Stimulated activated CD8-positive, alpha-beta memory T cell treated with anti-CD3 and anti-CD28 coated beads, Interleukin-15, amount 100 ng/mL, for 48 hours (primary cell): ENCODE measurements at regions not wholly inside any gene's neighbourhood (a gene's known extent, or its start where the extent isn't known, plus 50 kb on each side); places are given as distances from the start of the nearest gene placed in this dataset.

Source experiments
- DNase-seq, 2 donors: peaks; one replicate each; pipeline ENCODE4 v3.0.0-alpha.2; 2020; ENCODE audit warnings: low read depth in 2 of 2

GRCh38 chr1:56222914-56223540 lies 356.3 kb downstream of the PLPP3 start:
- DNase-seq, result no peak

DNA sequence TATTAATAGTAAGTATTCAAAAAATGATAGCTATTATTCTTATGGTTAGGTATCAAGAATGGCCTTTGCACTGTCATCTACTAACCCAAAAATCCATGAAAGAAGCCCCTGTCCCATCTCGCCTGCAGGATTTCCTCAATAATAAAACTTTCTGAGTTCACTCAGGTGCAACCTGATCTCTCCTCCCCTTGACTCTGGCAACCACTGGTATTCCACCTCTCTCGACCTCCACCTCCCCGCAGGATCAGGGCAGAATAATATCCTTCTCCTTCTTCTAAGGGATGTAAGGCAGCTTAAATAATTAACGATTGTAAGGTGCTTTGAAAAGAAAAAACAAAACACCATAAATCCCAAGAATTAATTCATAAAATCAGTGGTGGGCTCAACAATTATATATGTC lies 359.3 kb downstream of the PLPP3 start:
- no peak for DNase-seq

DNA sequence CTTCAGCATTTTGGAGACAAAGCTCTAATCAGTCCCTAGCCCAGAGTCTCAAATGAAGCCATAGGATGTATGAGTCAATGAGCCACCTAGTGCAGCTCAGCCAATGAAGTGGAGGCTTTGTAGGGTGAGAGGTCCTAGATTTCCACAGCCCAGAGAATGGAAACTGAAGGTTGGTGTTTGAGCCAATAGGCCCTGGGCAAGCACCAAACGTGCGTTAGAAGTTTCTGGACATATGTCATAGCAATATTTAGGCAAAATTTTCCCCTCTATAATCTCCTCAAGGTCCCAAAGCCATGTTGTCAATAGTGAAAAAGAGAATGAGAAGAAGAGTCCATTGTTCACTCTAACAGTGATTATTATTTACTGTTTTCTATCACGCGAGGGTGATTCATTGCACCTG lies 361.3 kb downstream of the PLPP3 start:
- DNase-seq, result no peak

GRCh38 chr1:56216218-56216617 lies 363.1 kb downstream of the PLPP3 start:
- DNase-seq, result no peak

GRCh38 chr1:56215771-56216170 lies 363.6 kb downstream of the PLPP3 start:
- DNase-seq, result no peak

GRCh38 chr1:56215086-56215485 lies 364.3 kb downstream of the PLPP3 start:
- DNase-seq, result no peak

- DNase-seq, result no peak
These were observed 366.3 kb downstream of the PLPP3 start for GRCh38 chr1:56213068-56213467.

DNA sequence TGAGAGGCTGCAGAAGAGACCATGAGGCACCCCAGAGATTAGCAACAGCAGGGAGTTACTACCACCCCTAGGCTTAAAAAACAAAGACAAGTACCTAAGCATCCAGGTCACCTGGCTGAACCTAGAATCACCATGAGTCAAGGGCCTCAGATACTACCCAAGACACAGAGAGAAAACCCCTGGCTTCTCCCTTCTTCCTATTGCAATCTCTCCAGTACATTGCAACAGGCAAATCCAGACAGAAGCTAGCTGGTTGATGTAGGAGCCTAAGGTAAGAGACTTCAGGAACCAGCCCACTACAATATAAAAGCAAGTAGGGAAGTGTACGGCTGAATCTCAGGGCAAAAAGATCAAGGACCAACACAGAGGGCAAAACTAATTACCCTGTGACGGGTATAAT lies 367.2 kb downstream of the PLPP3 start:
- DNase-seq, result no peak

DNA sequence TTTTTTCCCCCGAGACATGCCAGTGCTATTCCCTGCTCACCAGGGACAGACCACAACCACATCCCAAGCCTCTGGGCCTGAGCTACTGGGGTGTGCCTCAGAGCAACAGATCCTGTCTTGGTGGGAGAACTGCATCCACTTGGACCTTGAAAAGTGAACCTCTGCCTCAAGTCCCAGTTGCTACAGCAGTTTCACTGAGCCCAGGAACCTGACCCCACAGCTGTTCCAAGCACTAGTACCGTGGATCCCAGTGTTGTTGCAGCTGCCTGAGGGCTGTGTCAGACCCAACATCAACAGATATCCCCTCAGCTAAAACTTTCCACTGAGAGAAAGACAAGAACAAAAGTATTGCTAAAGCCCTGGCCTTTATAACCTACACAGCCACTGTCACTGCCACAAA lies 373.0 kb downstream of the PLPP3 start:
- DNase-seq, result no peak

DNA sequence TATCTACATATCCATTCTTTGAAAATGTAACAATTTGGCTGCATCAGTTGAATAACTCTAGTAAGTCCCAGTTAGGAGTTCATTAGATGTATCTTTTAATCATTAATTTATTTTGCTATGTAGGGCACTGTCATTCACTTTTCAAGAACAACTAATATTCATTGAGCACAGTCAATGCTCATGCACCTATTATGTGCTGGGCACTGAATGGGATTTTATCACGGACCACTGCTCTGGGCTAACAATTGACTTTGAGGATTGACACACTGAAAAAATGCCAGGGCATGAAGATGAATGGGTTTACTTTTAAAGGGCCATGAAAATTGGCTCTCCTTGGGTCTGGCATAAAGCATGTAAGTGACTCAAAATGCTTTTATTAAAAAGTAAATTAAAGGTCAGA lies 375.2 kb downstream of the PLPP3 start:
- DNase-seq, result no peak

DNA sequence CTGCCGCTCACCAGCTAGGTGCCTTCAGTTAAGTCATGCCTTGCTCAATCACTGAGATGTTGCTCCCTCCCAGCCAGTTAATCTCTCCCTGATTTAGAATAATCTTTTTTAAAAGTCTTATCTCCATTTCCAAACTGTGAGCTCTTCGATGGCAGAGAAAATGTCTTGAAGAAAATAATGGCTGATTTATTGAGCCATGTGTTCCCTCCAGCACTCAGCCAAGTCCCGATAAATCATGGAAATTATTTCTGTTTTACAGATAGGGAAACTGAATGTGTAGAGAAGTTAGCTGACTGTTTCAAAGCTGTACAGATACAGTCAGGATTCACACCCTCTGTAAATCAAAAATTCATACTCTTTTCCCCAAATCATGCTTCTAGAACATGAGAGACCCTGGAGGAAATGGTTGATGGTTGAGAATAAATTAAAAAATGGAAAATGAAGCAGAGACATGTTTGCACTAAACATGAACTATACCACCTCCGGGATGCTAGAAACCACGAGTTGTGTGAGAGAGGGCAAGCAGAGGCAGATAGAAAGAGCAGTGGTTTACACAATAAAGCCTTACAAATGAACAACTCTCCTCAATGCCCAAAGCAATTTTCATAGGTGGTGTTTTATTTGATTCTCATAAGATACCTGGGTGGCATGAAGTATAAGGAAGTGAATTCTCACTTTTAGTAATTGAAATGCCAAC lies 376.4 kb downstream of the PLPP3 start:
- DNase-seq, result no peak

- DNase-seq, result no peak
These were observed 377.2 kb downstream of the PLPP3 start for GRCh38 chr1:56202186-56202585.

DNA sequence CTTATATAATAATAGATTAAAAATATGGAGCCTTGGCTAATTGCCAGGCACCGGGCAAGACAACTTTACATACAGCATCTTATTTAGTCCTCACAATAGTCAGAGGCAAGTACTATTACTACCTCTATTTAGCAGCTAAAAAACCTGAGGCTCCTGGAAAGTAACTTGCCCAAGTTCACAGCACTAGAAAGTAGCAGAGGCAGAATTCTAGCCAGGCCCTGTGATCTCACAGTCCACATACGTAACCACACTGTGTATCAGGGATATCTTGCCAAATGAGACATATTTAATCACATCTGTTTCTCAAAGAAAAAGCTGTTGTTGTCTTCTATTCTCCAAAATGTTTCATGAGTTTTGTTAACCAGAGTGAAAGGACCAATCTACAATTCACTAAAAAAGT lies 378.5 kb downstream of the PLPP3 start:
- DNase-seq, result no peak

DNA sequence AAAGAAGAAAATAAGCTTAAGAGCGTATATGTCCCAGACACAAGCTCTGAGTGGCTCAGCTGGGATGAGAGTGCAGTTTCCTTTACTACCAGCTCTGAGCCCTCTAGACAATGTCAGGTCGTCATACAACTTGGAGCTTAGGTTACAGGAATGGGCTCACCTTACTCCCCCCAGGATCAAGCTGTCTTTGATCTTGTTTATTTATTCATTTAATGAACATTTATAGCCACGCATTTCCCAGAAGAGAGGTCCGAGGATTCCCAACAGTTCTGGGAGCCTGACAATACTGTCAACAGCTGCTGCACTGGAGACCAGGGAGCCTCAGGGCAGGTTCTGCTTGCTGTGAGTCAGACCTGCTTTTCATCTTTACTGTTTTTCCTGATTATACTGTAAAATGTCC lies 378.9 kb downstream of the PLPP3 start:
- DNase-seq, result no peak

DNA sequence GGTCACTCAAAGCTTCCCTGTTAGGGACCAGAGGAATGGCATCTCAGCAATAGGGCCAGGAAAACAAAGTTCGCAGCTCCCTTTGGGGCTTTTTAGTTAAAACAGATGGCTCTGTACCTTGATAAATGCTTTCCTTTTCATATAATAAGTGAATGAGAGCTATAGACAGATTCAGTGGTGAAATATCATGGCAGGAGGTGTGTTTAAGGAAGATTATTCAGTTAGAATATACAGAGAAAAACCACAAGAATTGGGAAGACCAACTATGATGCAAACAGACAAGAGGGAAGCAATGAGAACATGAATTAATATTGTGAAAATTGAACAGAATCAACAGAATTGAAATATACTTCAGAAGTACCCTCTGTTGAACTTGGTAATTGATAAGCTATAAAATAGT lies 379.4 kb downstream of the PLPP3 start:
- DNase-seq, result no peak

DNA sequence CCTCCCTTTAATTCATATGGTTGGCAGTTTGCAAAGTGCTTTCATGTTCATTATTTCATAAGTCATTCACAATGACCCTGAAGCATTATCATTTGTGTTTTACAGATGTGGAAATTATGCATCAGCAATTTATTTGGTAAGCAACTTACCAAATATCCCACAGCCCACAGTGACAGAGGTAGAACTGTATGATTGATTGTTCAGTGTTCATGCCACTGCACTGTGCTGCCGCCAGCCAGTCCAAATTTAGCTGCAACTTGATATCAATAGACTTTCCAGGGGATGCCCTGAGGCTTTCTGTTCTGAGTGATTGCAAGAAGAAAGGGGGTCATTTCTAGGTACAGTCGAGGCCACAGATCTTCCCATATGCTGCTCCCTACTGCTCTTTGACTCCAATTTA lies 380.3 kb downstream of the PLPP3 start:
- DNase-seq, result no peak

DNA sequence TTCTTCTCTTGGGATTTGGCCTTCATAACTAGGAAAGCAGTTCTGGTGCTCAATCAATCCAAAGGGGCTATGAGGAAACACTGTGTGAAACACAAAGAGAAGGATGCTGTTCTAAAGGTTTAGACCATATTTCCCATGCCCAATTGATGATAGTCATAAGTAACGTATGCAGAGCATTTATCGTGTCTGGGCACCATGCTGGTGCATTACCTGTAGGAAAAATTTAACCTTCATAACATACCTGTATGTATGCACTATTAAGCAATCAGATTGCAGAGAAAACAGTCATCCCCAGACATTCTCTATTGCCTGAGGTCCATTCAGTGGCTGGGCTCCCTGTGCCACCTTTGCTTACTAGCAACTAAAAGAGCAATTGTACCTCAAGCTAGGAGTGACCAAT lies 381.4 kb downstream of the PLPP3 start:
- DNase-seq, result no peak

DNA sequence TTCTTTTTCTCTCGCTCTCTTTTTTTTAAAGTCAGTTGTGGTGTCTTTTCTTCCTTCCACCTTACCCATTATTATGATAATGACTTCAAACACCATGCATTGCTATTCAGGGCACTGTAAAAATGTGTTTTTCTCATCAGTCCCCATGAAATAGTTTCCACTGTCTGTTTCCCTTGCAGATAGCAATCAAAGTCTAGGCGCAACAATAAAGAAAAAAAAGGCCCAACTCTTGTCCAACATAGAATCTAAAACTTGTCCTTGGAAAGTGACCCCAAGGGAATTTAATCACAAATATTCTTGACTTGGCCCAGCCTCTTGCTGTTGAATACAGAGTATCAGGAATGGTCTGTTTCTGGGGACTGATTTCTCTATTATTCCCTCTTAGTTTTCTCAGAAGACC lies 382.5 kb downstream of the PLPP3 start:
- DNase-seq, result no peak

DNA sequence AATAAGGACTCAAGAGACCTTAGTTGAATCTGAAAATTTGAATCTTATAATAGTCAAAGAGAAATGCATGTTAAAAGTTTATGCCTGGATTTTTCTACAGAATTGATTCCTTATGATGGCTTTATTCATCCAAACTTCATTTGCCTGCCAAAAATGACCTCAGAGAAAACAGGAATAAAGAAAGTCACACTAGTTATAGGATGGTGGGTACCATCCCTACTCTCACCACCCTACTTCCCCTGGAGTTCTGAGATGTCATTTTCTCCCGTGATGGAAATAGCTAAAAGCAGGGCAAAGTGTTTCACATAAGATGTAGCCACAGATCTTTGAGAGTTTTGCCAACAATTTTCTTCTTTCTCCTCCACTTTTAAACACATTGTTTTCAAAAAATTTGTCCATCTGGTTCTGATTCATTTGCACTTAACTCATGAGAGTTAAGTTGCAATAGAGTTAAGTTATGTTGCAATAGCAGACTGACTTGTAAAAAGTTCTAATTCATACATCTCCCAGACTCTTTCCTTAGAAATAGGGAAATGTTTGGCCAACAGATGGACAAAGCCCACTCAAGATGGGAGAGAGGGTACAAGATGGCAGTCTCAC lies 384.6 kb downstream of the PLPP3 start:
- DNase-seq, result no peak

GRCh38 chr1:56193656-56194055 lies 385.7 kb downstream of the PLPP3 start:
- DNase-seq, result no peak

DNA sequence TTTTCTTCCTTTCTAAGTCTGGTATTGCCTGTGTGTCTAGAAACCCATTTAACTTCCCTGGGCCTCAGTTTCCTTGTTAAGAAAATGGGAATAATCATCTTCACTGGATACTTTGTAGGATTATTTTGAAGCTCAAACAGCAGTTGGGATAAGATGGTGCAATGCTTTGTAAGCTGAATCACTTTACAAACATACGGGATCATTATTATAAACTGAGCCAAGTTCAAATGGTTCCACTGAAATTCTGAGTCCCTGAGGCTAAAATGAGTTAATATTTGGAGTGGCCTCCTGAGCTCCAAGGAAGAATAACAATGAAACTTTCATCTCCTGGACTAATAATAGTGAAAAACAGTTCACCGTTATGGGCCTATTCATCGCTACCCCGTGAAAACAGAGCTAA lies 388.0 kb downstream of the PLPP3 start:
- no peak for DNase-seq

DNA sequence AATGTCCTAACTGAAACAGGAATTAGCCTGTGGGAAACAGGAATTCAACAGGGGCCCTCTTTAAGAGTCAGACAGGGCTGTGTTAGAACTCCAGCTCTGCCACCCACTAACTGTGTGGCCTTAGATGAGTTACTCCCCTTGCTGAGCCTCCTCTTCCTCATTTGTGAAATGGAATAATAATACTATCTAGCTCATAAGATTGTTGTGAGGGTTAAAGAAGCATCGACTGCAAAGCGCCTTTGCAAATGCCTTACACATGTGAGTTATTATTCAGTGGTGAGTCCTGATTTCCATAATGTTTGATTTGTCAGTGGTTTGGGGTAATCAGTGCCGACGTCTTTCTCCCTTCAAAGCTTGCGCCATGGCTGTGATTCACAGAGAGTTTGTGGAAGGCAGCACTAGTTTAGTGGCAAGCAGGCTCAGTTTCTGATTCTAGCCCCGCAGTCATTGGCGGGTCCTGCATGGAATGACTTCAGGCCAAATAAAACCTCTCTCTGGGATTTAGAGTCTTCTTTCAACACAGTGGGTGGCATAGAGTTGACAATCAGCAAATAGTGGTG lies 388.5 kb downstream of the PLPP3 start:
- no peak for DNase-seq
